ENCODE measurements at regions not wholly inside any gene's neighbourhood (a gene's known extent, or its start where the extent isn't known, plus 50 kb on each side); places are given as distances from the start of the nearest gene placed in this dataset.
A peak's percentile ranks its signal among the peaks of the same experiment; 100 is the strongest.

- Histone ChIP-seq H3K4me3 (no peak overlapping the region), H3K4me2 (no peak overlapping the region), H3K27me3 (no peaks in the 10 kb centered on the region), H3K4me1 (peaks cover 55% of the 10 kb centered on the region), H3K9me3 (no peaks in the 10 kb centered on the region), H3K36me3 (no peaks in the 10 kb centered on the region), H3K27ac (no peak overlapping the region), H3K9ac (no peak overlapping the region), H4K20me1 (no peaks in the 10 kb centered on the region)
- TF ChIP-seq Cebpa-rat (IDR thresholded peaks at IDR 0.05) = no peak
Measured at GRCh38 chr13:50518131-50518530, 325.4 kb downstream of the DLEU7 start.

- TF ChIP-seq Cebpa-rat (IDR thresholded peaks at IDR 0.05) = no peak
- Histone ChIP-seq H3K4me2 (no peak overlapping the region), H3K36me3 (no peaks in the 10 kb centered on the region), H3K4me1 (peaks cover 50% of the 10 kb centered on the region), H3K4me3 (no peak overlapping the region), H3K9ac (no peak overlapping the region), H4K20me1 (no peaks in the 10 kb centered on the region), H3K27me3 (no peaks in the 10 kb centered on the region), H3K27ac (no peak overlapping the region), H3K9me3 (no peaks in the 10 kb centered on the region)
Measured at GRCh38 chr13:50518781-50519201, 324.7 kb downstream of the DLEU7 start.

GRCh38 chr13:50519866-50520265 is 323.6 kb downstream of the DLEU7 start:
- no peak overlapping the region for H3K4me3 ChIP-seq
- H3K36me3 ChIP-seq = no peaks in the 10 kb centered on the region
- H3K9me3 ChIP-seq = 0 out of 2 replicates have a peak, but pooled peaks cover 2% of the 10 kb centered on the region
- TF ChIP-seq Cebpa-rat (IDR thresholded peaks at IDR 0.05) = no peak
- H3K9ac ChIP-seq = no peak overlapping the region
- peaks cover 44% of the 10 kb centered on the region for H3K4me1 ChIP-seq
- no peak overlapping the region for H3K4me2 ChIP-seq
- no peaks in the 10 kb centered on the region for H4K20me1 ChIP-seq
- no peaks in the 10 kb centered on the region for H3K27me3 ChIP-seq
- no peak overlapping the region for H3K27ac ChIP-seq

GRCh38 chr13:50521006-50521830 is 322.3 kb downstream of the DLEU7 start:
- no peak overlapping the region for H3K4me3 ChIP-seq
- H3K9ac ChIP-seq = peak overlapping the region; percentile 6; the same call in 1 of the 2 replicates
- H3K4me1 ChIP-seq = peaks cover 44% of the 10 kb centered on the region
- no peak for TF ChIP-seq Cebpa-rat (IDR thresholded peaks at IDR 0.05)
- H3K36me3 ChIP-seq = no peaks in the 10 kb centered on the region
- H3K27ac ChIP-seq = peak overlapping the region; percentile 36; the same call in 1 of the 2 replicates
- H3K4me2 ChIP-seq = peak overlapping the region; percentile 68
- 0 out of 2 replicates have a peak, but pooled peaks cover 7% of the 10 kb centered on the region for H3K9me3 ChIP-seq
- H3K27me3 ChIP-seq = no peaks in the 10 kb centered on the region
- H4K20me1 ChIP-seq = no peaks in the 10 kb centered on the region

GRCh38 chr13:50521831-50522149 is 321.7 kb downstream of the DLEU7 start:
- 0 out of 2 replicates have a peak, but pooled peaks cover 7% of the 10 kb centered on the region for H3K9me3 ChIP-seq
- TF ChIP-seq Cebpa-rat (IDR thresholded peaks at IDR 0.05) = no peak
- H3K4me1 ChIP-seq = peaks cover 50% of the 10 kb centered on the region
- H4K20me1 ChIP-seq = no peaks in the 10 kb centered on the region
- peak overlapping the region; percentile 68 for H3K4me2 ChIP-seq
- H3K27me3 ChIP-seq = no peaks in the 10 kb centered on the region
- H3K27ac ChIP-seq = peak overlapping the region; percentile 36
- H3K4me3 ChIP-seq = no peak overlapping the region
- peak overlapping the region; percentile 6; the same call in 1 of the 2 replicates for H3K9ac ChIP-seq
- H3K36me3 ChIP-seq = no peaks in the 10 kb centered on the region

- Histone ChIP-seq H3K27me3 (no peaks in the 10 kb centered on the region), H3K4me1 (peaks cover 57% of the 10 kb centered on the region), H3K27ac (peak overlapping the region; percentile 36; the same call in 1 of the 2 replicates), H4K20me1 (no peaks in the 10 kb centered on the region), H3K36me3 (no peaks in the 10 kb centered on the region), H3K4me3 (no peak overlapping the region), H3K9ac (no peak overlapping the region), H3K9me3 (0 out of 2 replicates have a peak, but pooled peaks cover 7% of the 10 kb centered on the region), H3K4me2 (peak overlapping the region; percentile 68)
- no peak for TF ChIP-seq Cebpa-rat (IDR thresholded peaks at IDR 0.05)
Measured at GRCh38 chr13:50522506-50522905, 321.0 kb downstream of the DLEU7 start.

- Histone ChIP-seq H3K4me3 (no peak overlapping the region), H3K9ac (no peak overlapping the region), H3K4me1 (peaks cover 65% of the 10 kb centered on the region), H3K27ac (no peak overlapping the region), H3K9me3 (0 out of 2 replicates have a peak, but pooled peaks cover 7% of the 10 kb centered on the region), H3K27me3 (no peaks in the 10 kb centered on the region), H3K4me2 (no peak overlapping the region), H3K36me3 (no peaks in the 10 kb centered on the region), H4K20me1 (no peaks in the 10 kb centered on the region)
- no peak for TF ChIP-seq Cebpa-rat (IDR thresholded peaks at IDR 0.05)
Measured at GRCh38 chr13:50523307-50523706, 320.2 kb downstream of the DLEU7 start.

GRCh38 chr13:50524560-50524959 is 318.9 kb downstream of the DLEU7 start:
- Histone ChIP-seq H3K27ac (no peak overlapping the region), H3K4me1 (peaks cover 71% of the 10 kb centered on the region), H3K9ac (no peak overlapping the region), H3K4me3 (no peak overlapping the region), H3K9me3 (0 out of 2 replicates have a peak, but pooled peaks cover 7% of the 10 kb centered on the region), H4K20me1 (no peaks in the 10 kb centered on the region), H3K36me3 (no peaks in the 10 kb centered on the region), H3K27me3 (no peaks in the 10 kb centered on the region), H3K4me2 (no peak overlapping the region)
- TF ChIP-seq Cebpa-rat (IDR thresholded peaks at IDR 0.05) = no peak

- no peak overlapping the region for H3K27ac ChIP-seq
- no peak for TF ChIP-seq Cebpa-rat (IDR thresholded peaks at IDR 0.05)
- H3K27me3 ChIP-seq = no peaks in the 10 kb centered on the region
- H3K36me3 ChIP-seq = no peaks in the 10 kb centered on the region
- H4K20me1 ChIP-seq = no peaks in the 10 kb centered on the region
- no peak overlapping the region for H3K9ac ChIP-seq
- H3K4me2 ChIP-seq = peak overlapping the region; percentile 35
- H3K4me3 ChIP-seq = no peak overlapping the region
- 0 out of 2 replicates have a peak, but pooled peaks cover 7% of the 10 kb centered on the region for H3K9me3 ChIP-seq
- peaks cover 69% of the 10 kb centered on the region for H3K4me1 ChIP-seq
Measured at GRCh38 chr13:50526661-50527071, 316.8 kb downstream of the DLEU7 start.

GRCh38 chr13:50527188-50527587 is 316.3 kb downstream of the DLEU7 start:
- no peak for TF ChIP-seq Cebpa-rat (IDR thresholded peaks at IDR 0.05)
- Histone ChIP-seq H3K4me1 (peaks cover 64% of the 10 kb centered on the region), H3K9ac (no peak overlapping the region)

More at GRCh38 chr13:50527188-50527587, 316.3 kb downstream of the DLEU7 start:
- Histone ChIP-seq H3K4me3 (no peak overlapping the region), H3K36me3 (no peaks in the 10 kb centered on the region), H4K20me1 (no peaks in the 10 kb centered on the region), H3K9me3 (0 out of 2 replicates have a peak, but pooled peaks cover 7% of the 10 kb centered on the region), H3K4me2 (peak overlapping the region; percentile 76), H3K27ac (no peak overlapping the region), H3K27me3 (no peaks in the 10 kb centered on the region)

All from BLaER1 (cell line).